Stimulated activated CD8-positive, alpha-beta memory T cell treated with anti-CD3 and anti-CD28 coated beads, Interleukin-7, amount 100 ng/mL, for 24 hours (primary cell): ENCODE measurements at regions not wholly inside any gene's neighbourhood (a gene's known extent, or its start where the extent isn't known, plus 50 kb on each side); places are given as distances from the start of the nearest gene placed in this dataset.
"Not testable (repeated sequence)": the region's sequence is repeated elsewhere in the genome, so short reads cannot be mapped to it uniquely, and the experiment has no call there.

Source experiments
- DNase-seq: peaks from one replicate; pipeline ENCODE4 v3.0.0-alpha.2; 2020; ENCODE audit warnings: low read depth

GRCh38 chr9:129545876-129546275, 75.0 kb downstream of the C9orf50 start:
- DNase-seq, result not testable (repeated sequence)

- no peak for DNase-seq
These were observed 76.1 kb downstream of the C9orf50 start for GRCh38 chr9:129544761-129545160.

GRCh38 chr9:129542741-129543140, 78.2 kb downstream of the C9orf50 start:
- DNase-seq, result no peak

DNA sequence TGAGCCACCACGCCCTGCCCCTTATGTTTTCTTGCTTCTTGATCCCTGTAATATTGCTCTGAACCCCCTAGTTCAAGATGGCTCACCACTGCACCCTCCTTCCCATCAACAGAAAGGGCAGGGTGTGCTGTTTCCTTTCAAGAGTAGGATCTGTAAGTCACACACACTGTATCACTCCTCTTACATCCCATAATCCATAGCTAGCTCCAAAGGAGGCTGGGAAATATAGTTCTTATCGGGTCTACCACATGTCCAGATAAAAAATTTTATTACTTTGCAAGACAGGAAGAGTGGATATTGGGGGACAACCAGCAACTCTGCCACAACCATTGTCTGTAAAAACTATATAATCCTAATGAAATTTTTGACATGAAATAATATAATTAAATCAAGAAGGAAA, 79.6 kb downstream of the C9orf50 start:
- DNase-seq, result no peak

GRCh38 chr9:129539446-129539845, 81.5 kb downstream of the C9orf50 start:
- no peak for DNase-seq

- DNase-seq, result not testable (repeated sequence)
These were observed 89.0 kb downstream of the C9orf50 start for GRCh38 chr9:129531860-129532402.

- not testable (repeated sequence) for DNase-seq
These were observed 92.9 kb downstream of the C9orf50 start for GRCh38 chr9:129527955-129528354.

DNA sequence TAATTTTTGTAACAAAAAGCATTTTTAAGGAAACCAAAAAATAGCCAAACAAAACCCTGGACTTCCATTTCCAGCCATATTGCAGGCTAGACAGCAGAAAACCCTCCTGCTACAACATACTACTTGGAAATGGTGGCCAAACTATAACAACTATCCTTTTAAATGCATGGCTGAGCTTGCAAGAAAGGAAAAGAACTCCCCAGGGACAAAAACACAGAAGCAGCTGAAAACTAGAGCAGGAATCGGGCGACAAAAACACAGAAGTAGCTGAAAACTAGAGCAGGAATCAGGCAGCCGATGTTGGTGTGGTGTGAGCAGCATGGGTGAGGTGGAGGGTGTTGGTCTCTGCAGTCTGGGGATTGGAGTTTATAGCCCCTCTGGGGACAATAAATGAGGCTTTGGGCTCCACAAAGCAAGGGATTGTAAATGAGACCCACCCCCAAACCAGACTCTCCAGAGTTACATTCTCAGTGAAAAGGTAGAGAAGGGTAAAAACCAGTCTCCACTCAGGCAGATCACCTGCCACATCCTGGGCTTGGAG, 95.2 kb downstream of the C9orf50 start:
- no peak for DNase-seq

GRCh38 chr9:129524582-129525270, 96.2 kb downstream of the C9orf50 start:
- no peak for DNase-seq

GRCh38 chr9:129523943-129524581, 96.8 kb downstream of the C9orf50 start:
- no peak for DNase-seq

DNA sequence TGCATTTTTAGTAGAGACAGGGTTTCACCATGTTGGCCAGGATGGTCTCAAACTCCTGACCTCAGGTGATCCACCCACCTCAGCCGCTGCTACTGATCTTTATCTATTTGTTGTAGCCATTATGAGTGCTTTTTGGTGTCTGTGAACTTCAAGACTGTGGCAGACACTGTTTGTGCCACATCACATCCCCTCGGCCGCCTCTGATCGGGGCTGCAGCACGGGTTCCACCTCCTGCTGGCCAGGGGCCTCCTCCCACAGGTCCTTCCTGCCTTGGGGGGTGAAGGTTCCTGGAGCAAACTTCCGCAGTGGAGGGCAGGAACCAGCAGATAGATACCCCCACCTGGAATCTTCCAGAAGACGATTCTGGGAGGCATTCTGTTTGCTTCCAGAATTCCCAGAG, 98.5 kb downstream of the C9orf50 start:
- no peak for DNase-seq

GRCh38 chr9:129520082-129520481, 100.8 kb downstream of the C9orf50 start:
- no peak for DNase-seq

DNA sequence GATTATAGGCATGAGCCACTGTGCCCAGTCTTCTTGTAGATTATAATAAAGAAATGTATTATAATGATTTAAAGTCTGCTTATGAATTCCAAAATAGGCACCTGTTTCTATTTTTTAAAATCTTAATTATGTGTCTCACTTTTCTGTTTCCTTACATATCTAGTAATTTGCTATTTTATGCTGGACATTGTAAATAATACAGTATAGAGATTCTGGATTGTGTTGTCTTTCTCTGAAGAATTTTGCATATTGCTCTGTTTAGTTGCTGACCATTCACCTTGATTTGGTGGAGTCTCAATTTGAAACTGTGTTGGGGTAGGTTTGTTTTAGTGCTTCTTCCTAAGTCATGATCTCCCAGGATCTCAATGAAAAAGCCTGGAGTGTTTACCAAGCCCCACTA, 102.8 kb downstream of the C9orf50 start:
- DNase-seq, result no peak

DNA sequence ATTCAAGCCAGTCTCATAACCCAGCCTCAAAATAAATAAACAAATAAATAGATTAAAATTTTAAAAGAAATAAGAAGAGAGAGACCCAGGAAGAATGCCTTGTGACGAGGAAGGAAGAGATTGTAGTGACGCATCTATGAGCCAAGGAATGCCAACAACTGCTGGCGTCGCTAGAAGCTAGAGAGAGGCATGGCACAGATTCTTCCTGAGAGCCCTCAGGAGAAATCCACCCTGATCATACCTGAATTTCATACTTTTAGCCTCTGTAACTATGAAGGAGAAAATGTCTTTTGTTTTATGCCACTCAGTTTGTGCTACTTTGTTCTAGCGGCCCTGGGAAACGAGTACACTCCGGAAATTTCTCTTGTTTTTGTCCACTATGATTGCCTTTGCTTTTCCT, 103.9 kb downstream of the C9orf50 start:
- DNase-seq, result no peak

DNA sequence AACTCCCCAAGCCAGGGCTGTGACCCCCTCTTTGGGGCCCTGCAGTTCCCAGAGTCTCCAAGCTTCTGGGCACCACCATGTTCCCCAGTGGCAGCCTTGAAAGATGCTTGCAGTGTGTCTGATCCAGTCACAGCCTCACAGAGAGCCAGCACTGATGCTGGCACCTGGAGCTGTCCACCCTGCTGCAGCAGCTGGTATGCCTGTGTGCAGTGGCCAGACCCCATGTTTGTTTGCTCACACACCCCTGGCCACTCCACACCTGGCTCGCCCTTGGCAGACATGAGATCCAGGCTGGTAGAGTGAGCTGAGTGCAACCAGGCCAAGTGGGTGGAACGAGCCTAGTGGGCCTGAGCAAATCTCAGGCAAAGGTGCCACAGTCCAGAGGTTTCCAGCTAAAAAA, 106.0 kb downstream of the C9orf50 start:
- no peak for DNase-seq

DNA sequence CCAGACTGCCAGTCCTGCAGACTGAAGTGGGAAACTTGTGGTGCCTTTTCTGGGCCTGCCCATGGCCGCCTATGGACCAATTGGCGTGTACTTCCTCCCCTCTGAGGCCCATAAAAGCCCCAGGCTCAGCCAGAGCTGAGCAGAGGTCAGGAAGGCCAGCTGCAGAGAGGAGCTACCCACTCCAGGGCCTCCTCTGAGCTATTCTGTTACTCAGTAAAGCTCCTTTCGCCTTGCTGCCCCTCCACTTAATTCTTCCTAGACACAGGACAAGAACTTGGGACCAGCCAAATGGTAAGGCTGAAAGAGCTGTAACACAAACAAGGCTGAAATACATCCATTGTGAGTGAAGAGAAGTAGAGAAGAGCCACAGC, 106.4 kb downstream of the C9orf50 start:
- no peak for DNase-seq

DNA sequence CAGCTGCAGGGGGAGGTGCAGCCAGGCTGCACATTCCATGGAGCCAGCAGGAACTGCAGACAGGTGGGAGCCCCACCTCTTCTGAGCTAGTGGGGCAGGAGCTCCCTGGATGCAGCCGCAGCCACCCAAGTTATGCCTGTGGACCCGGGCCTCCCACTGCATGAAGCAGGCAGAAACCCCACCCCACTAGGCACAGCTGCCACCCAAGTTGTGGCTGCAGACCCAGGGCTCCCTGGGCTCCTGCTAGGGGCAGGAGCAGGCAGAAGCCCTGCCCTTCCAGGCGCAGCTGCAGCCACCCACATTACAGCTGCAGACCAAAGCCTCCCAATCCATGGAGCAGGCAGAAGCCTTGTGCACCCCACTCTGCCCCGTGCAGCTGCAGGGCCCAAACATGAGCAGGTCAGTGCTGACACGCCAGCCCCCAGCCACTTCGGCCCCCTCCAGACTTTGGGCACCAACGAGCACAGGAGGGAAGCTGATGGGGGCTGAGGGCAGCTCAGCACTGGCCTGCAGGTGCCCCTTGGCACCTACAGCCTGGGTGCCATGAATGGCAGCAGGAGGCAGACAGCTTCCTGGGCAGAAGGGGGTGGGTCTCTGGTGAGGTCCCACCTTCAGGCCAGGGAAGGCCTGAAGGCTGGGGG, 106.9 kb downstream of the C9orf50 start:
- DNase-seq, result no peak

- DNase-seq, result no peak
These were observed 107.6 kb downstream of the C9orf50 start for GRCh38 chr9:129513282-129513681.

DNA sequence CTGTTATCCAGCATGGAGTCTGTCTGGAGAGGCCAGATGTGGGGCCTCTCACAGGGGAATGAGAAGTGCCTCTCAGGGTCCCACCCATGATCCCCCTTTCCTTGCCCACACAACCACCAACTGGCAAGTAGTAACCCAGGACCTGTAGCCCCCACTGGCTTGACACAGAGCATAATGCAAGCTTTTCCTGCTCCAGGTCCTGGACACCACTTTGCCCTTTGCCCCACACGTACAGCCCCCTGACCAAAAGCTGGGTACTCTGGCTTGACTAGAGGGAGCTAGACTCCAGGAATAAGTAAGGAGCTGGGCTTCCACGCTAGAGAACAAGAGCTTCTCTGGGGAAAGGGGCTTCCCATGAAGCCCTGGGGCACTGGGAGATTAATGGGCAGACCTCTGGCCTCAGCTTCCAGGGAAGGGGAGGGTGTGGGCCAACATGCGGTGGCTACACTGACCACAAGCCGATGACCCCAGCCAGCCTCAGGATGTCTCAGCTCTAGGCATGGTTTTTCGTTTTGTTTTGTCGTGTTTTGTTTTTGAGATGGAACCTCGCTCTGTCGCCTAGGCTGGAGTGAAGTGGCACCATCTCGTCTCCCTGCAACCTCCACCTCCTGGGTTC, 109.5 kb downstream of the C9orf50 start:
- DNase-seq, result no peak

DNA sequence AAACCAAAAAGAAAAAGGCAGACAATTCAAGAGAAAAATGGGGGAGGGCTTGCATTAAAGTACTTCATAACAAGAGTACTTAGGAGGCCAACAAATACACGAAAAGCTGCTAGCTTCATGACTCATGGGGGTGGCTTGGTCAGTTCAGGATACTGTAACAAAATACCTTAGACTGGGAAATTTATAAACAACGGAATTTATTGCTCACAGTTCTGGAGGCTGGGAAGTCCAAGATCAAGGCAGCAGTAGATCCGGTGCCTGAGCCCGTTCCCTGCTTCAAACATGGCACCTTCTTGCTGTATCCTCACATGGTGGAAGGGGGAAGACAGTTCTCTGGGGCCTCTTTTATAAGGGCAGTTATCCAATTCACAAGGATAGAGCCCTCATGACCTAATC, 111.4 kb downstream of the C9orf50 start:
- DNase-seq, result no peak

DNA sequence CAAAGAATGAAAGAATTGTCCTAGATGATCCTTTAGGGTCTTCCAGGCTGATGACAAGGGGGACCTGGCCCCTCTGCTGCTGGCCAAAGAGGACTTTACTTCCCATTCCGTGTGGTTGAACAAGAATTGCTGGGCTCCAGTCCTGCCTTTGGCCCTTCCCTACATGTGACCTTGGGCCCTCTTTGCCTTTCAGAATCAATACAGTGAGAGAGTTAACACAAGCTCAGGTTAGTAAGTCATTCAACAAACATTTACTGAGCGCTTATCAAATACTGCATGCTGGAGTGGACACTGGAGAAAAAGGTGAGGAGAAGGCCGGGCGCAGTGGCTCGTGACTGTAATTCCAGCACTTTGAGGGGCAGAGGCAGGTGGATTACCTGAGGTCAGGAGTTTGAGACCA, 113.1 kb downstream of the C9orf50 start:
- no peak for DNase-seq

DNA sequence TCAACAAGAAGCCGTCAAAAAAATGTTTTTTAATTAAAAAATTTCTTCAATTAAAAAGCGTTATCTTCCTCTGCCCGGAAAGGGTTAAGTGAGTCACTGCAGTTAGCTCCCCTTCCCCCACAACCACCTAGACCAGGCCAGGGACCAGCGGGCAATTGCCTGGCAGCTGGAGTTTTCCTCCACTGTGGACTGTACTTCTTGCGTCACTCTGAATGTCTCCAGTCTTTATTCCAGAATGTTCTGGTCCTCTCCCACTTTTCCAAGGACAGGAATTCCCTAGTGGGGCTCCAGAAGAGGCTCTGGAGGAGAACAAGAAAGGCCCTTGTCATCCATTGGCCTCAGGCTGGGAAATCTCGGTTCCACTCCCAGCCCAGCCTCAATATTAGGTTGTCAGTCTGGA, 114.0 kb downstream of the C9orf50 start:
- no peak for DNase-seq

GRCh38 chr9:129506041-129506440, 114.9 kb downstream of the C9orf50 start:
- no peak for DNase-seq
